HG02884 (cell line): ENCODE measurements at regions not wholly inside any gene's neighbourhood (a gene's known extent, or its start where the extent isn't known, plus 50 kb on each side); places are given as distances from the start of the nearest gene placed in this dataset.

Experiments used
- ATAC-seq: cut with Tn5 transposase; IDR thresholded peaks from one replicate; pipeline ENCODE4 v1.9.1; 2021; ENCODE audit warnings: mild to moderate bottlenecking, moderate library complexity; ENCODE audit not compliant: unreplicated experiment

DNA sequence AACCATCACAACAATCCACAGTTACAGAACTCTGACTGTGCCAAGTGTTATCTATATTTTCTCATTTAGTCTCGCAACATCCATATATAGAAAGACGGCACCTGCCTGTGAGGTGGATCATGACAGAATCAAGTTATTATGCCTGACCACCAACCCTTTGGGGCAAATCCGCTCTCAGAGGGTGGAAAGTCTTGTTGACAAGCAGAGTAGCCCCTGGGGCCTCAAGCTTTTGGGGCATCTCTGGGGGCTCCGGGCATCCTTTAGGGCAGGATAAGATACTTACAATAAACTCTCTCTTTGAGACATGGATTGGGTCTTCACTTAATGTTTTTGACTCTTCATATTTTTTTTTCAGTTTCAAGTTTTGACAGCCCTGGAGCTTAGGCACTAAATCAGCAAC is 150.5 kb upstream of the NAV2 start:
- no peak for ATAC-seq

DNA sequence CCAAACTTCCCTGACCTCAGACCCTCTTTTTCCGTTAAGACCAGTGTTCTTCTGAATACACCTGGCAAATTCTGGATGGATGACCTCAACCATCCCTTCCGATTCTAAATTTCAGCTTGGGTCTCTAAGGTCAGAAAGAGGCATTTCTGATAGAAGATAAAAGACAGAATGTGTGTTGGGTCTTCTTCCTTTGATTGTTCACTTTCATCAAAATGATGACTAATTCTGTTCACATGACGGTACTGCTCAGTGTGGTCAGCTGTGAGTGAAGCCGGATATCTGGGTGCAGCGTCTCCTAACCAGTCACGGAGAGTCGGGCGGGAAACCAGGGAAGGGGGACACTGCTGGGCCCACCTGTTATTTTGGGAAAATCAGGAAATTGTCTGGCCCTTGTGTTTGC is 151.6 kb upstream of the NAV2 start:
- ATAC-seq, result no peak

DNA sequence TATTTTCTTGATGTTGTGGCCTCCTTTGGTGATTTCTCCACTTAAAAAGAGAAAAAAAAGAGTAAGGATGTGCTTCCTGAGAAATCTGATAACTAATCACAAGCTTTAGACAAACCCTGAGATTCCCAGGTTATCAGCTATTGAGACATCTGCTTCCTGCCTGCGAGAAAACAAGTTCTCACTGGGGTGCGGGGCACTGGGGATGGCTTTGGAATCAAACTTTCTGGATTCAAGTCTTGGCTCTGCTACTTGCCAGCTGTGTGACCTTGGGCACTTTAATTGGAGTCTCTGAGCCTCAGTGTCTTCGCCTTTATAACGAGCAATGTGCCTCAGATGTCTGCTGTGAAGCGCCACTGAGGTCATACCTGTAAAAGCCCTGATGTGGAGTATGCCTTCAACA is 152.5 kb upstream of the NAV2 start:
- no peak for ATAC-seq

DNA sequence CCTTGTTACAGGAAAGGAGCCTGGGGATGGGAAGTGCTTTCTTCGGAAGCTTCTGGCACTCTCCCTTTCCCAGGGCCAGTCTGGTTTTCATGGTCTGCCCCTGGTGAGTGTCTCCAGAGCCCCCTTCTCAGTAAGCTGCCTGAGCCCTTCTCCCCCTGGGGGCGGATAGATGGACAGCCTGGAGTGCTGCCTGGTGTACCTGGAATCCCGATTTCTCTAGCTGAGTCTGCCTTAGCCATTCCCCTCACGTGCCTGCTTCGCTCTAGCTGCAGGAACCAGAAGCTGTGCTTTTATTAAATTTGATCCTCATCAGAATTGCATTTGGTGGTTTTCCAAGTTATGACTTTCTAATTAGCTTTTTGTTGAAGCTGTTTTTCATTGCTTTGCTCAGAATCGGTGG is 152.9 kb upstream of the NAV2 start:
- ATAC-seq, result no peak

DNA sequence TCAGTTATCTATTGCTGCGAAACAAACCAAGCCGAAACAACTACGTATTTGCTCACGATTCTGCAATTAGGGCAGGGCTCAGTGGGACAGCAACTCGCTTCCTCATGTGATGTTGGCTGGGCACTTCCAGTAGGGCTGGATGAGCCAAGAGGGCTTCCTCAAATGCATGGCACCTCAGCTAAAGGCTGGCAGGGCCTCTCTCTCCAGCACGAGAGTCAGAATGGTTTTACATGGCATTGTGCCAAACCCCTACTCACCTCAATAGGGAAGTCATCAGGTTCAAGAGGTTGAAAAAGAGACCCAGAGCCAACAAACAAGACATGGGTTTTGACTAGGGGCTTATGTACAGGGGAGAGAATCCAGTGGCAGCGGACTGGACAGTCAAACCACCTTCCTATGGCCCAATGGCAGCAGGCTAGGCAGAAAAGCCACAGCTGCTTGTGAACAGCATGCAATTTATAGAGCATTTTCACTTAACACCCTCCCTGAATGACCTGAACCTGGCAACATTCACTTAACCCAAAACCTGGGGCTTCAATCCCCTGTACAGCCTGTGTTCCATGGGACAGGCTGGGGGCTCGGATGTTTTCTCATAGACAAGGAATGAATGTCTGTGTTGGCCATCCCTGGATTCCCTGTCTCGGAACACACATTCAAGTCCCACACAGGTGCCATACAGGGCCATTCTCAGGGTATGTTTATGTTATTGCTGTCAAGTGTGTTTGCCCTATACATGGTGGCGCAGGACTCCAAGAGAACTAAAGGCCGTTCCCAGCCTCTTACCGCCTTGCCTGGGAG is 154.2 kb upstream of the NAV2 start:
- ATAC-seq, result no peak

DNA sequence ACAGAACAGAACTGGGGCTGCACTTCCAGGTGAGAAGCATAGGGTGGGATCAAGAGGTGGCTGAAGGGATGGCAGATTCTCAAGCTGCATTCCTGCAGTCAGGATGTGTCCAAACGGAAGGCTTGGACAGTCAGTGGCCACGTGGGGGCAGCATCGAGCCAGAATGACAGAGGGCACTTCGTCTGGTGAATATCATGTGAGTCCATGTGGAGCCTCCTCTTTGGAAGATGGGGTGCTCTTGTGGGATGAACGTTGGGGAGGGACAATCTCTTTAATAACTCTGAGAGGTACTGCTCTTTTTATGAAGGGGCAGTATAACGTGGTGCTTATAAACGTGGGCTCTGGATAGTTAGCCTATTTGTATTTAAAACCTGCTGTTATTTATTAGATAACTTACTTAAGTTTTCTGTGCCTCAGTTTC is 154.9 kb upstream of the NAV2 start:
- peak; percentile 58 for ATAC-seq

DNA sequence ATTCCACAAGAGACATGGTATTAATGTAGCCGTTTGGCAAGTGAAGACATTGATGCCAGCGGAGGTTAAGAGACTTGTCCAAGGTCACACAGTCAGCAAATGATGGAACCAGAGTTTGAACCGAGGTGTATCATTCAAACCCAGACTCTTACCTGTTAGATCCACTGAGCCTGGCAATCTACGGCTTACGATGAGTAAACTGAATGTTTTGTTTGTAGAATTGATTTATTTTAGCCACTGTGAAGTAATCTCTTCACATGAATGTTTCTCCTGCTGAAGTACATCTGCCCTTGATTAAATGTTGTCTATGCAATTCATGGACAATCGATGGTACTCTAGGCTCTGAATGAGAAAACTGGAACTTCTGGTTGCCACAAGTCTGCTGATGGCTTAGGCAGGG is 155.5 kb upstream of the NAV2 start:
- ATAC-seq, result no peak

DNA sequence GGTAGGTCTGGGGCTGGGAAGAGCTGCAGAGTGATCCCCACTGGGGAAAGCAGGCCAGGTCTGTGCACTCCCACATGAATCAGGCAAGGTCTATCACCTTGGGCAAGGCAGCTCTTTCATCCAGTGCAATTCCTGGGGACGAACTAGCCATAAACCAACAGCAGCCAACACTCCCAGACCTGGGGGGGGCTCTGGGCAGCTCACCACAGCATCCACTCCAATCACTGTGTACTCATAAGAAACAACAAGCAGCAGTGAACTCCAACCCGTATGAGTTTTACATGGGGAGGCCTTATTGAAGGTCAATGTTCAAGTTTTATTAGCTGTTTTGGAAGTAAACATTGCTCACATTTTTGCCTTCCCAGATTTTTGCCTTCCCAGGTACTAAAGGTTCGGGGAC is 157.4 kb upstream of the NAV2 start:
- ATAC-seq, result no peak

DNA sequence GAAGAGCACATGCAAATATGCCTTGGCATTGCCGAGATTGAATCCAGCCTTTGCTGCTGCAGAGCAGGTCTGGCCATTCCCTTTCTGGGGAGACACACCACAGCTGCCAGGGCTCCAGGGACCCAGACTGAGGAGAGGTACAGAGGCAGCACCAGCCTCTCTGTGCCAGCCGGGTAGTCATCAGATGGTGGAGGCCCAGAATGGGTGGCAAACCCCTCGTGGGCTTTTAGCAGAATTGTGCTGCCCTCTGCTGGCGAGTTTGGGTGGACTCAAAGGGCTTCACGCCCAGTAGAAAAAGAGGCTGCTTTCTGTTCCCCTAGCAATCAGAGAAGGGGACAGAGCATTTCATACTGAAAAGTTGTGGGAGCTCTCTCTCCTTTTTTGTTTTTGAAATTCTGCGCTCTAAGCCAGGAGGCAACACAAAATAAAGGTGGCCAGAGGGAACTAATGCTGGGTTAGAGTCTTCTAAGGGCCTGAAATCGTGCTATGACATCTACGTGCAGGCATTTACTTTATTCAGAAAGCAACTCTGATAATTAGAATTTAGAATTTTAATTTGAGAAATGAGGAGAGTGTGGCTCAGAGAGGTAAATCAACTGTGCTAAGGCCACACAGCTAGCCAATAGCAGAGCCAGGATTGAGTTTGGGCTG is 158.8 kb upstream of the NAV2 start:
- ATAC-seq, result peak; percentile 49

DNA sequence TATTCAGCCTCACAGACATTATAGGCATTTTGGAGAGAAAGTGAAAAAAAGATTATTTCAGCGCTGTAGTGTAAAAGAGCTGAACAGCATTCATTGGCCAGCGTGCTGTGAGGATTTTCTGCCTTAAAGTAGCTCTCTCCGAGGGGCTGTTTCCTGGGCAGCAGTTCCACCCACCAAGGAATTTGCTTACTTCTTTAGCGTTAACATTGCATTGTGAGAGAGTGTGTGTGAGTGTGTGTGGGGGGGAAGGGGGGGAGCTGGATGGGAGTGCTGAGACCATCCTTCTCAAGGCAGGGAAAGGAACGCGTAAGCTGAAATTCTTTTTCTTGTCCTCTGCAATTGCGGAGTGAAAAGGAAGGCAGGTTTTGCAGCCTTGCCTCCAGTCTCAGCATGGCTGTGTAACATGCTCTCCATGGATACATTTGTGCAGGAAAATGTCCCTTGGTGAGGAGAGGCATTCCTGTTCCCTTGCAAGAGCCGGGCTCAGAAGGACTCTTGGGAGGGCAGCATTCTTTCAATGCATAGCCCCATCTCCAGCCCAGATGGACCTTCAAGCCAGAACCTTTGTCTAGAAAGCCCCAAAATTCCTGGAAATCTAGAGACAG is 159.9 kb upstream of the NAV2 start:
- ATAC-seq, result no peak

DNA sequence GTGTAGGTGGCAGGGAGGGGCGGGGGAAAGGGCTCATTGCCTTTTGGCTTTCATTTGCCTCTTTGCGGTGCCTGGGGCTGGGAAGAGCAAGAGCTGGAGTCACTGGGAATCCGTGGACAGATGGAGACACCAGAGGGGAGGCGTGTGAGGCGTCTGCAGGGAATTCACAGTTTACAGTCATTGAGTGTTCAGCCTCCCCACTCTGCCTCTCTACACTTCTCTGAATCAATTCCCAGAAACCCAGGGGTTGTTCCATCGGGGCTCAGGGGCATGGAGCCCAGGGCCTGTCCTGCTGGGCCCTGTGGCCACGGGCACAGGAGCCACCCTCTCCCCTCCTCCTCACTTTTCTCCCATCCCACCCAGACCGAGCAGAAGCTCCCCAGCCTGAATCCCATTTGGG is 160.5 kb upstream of the NAV2 start:
- ATAC-seq, result no peak

DNA sequence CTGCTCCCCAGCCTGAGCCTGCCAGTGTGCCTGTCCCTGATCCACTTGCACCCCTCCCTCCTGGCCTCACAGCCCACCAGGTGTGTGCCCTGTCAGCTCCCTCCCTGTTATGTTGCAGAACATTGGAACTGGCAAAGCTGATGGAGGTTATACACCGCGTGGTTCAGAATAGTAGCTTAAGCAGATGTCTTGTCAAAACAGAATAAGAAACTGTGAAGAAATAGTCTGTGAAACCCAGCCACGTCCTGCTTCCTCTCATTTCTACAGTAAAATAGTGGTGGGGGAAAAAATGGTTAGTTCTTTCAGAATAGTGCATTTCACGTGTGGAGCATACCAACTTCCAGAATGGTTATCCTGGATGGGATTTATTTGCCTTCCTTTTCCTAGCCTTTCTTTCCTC is 161.2 kb upstream of the NAV2 start:
- peak; percentile 64 for ATAC-seq

DNA sequence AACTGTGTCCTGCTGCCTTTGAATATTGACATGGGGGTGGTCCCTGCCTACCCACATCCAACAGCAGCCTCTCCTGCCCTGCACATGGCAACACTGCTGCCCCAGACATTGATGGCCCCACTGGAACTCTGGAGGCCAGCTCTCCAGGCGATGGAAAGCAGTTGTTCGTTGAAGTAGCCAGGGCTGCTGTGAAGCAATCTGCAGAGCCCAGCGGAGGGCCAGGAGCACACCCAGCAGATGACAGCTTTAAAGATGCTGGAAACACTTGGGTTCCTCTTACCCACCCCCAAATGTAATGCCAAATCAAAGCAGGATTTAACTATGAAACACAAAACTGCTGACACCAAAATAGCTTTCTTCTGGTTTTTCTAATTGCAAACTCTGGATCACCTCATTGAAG is 165.6 kb upstream of the NAV2 start:
- no peak for ATAC-seq

DNA sequence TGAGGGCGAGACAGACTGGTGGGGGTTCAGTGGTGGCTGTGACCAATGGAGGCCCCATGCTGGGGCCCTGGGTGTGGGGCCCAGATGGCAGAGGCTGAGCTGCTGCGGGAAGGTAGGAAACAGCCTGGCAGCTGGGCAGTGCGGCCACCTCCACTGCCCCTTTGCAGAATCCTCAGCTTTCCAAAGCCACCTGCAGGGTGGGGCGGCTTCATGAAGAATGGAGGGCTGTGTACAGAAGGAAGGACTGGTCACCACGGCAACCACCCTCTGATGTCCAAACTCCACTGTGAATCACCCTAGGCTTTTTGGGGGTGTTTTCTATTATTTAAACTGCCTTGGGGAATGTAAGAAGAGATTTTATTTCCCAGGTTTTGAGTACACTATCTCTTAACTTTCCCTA is 166.3 kb upstream of the NAV2 start:
- no peak for ATAC-seq

DNA sequence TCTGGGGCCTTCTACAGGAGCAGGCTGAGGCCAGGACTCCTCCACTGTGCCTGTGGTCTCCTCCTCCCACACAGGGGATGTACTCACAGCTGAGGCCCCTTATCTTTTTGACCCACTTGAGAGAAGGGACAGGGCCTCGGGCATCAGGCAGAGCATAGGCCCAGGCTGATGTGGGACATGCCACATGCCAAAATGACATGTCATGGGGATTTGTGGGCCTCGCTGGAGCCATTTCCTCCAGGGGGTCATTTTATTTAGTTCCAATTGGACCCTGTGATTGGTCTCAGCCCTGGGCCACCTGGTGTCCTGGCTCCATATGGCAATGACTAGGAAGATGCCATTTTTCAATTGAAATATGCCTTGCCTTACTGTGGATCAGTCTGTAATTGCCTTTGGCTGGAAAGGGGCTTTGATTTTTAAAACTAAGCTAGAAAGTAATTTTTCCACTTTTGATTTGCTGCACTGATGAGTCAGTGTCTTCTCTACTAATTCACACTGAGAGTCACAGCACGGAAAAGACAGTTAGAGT is 171.1 kb upstream of the NAV2 start:
- ATAC-seq, result no peak

DNA sequence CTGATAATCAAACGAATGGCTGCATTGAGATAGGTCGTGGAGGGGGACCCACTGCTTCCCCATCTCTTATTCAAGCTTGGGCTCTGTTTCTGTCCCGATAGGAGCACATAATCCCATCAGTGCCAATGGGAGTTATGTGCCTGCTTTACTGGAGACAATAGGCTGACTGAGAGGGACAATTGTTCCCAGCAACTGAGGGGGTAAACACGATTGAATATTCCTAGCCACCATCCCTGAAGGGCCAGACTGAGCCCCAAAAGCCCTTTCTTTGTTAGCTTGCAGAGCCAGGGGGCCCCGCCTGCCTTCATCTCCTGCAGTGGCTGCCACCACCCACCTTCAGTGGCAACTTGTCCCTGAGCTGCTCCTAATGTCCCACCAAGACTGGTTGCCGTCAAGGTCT is 172.8 kb upstream of the NAV2 start:
- no peak for ATAC-seq

DNA sequence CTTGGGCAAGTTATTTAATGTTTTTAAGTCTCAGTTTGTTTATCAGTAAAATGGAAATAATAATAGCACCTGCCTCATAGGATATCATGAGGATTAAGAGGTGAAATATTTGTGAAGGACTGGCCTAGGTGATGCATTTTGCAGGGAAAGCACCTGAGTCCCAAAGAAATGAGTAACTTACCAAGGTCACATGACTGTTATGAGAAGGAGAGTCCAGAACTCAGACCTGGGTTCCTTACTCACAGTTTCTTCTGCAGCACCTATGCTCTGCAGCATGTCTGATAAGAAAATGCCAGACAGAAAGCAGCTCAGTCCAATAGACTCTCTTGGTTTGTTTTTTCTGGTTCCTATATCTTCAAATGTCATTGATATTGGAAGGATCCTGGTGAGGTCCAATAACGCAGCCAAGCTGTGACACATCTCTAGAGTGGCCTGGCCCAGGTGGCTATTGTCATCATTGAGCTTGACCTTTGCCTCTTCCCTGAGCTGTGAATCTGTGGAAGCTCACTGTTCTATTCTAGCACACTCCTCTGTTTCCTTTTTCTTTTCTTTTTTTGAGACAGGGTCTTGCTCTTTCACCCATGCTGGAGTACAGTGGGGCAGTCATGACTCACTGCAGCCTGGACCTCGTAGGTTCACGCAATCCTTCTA is 174.7 kb upstream of the NAV2 start:
- ATAC-seq, result no peak

DNA sequence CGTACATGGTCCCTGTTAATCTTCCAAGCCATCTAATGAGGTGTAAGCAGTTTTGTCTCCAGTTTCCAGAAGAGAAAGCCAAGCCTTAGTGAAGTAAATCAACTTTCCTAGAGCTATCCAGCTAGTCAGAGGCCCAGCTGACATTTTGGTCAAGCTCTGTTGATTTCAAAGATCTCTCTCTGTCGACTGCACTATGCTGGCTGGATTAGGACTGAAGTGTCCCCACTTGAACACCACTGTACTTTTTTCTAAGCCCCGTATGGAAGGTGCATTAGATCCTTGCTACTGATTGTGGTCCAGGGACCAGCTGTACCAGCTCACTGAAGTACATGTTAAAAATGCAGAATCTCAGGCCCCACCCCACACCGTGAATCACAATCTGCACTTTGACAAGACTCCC is 176.5 kb upstream of the NAV2 start:
- ATAC-seq, result no peak

DNA sequence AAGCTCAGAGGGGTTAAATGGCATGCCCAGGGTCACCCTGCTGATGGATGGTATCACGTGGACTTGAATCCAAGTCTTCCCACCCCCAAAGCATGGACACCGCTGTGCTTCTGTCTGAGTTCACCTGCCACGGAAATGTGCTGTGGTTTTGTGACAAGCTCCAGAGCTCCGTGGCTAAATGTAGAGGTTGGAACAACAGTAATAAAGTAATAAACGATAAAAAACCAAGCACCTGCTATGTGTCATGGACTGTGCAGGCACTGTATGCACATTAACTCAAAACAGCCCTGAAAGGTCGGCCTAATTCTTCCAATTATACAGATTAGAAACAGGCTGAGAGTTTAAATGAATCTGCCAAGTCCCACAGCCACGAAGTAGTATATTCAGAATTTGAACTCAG is 182.1 kb upstream of the NAV2 start:
- ATAC-seq, result no peak

DNA sequence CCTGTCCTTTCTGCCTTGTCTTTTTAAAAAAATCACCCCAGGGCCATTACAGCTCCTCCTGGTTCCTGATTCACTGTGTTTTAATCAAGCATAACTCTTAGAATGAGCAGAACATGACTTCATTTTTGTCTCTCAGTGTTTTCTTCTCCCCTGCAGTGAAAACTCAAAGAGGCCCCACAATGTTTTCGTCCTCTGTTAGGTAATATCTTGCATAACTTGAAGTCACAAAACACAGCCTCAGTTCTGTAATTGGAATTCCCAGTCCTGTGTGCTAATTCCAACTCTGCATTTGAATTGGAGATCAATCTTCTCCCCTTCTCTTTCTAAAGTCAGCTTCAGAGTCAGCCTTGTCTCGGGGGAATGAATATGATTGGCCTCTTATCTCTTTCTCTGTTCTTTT is 186.5 kb upstream of the NAV2 start:
- no peak for ATAC-seq

DNA sequence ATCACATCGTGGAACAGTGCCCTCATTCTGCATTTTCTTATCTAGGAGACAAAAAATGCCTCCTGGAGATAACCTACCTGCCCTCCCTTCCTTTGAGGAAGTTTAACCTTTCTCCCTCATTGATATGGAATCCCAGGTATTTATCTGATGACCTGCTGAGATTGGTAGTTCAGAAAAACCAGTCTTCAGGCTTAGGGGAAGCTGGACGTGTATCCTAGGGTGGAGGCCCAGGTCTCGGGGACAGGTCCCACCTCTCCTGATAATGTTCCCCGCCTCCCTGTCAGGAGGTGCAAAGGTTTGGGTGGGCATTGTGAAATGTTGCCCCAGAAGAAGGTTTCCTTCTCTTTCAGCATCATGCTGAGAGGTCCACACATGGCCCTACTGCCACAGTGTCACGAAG is 186.9 kb upstream of the NAV2 start:
- ATAC-seq, result no peak

DNA sequence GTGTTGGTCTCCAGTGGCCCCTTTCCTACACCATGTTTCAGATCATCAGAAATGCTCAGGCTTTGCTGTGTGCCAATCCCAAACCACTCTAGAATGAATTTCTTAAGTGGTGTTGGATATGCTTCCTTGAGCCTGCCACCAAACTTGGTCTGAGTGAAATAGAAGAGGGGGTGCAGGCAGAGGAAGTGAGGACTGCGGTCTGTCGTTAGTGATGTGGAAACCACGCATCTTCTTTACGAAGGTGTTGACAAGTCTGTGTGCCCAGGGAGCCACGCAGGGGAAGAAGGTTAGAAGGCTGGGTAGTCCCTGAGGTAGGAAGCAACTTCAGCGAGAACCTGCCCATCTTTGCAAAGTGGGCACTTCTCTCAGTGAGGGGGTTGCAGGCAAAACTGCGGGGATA is 187.4 kb upstream of the NAV2 start:
- peak; percentile 54 for ATAC-seq
